Gastrocnemius medialis (tissue), 4 donors: ENCODE measurements at regions not wholly inside any gene's neighbourhood (a gene's known extent, or its start where the extent isn't known, plus 50 kb on each side); places are given as distances from the start of the nearest gene placed in this dataset.

Experiments used
- ATAC-seq, 2 donors: fragments of 150-250 bp; one replicate each; pipeline ENCODE4 v1.9.1; 2016
- DNase-seq, 2 donors: peaks; one replicate each; pipeline ENCODE4 v3.0.0-alpha.2; 2019
- H3K27ac ChIP-seq, 4 donors: fragments of 200-600 bp; sonication (generic); 1 replicate in 1 of 4; 2 replicates in 3 of 4; pipeline ENCODE4 v1.5.1; 2016 to 2018; ENCODE audit warnings: mild to moderate bottlenecking in 2 of 4, moderate library complexity in 1 of 4
- H3K27me3 ChIP-seq, 3 donors: fragments of 200-600 bp; sonication (generic) in 2 of 3; 1 replicate in 1 of 3; 2 replicates in 2 of 3; pipeline versions ENCODE4 v1.5.1 to v1.6.0; 2016 to 2019; ENCODE audit warnings: mild to moderate bottlenecking in 1 of 3, moderate library complexity in 1 of 3
- H3K36me3 ChIP-seq, 2 donors: fragments of 200-600 bp; sonication (generic) in 1 of 2; one replicate each; pipeline ENCODE4 v1.5.1; 2017 to 2018
- H3K4me1 ChIP-seq, 2 donors: fragments of 200-600 bp; sonication (generic) in 1 of 2; one replicate each; pipeline ENCODE4 v1.5.1; 2016 to 2017; ENCODE audit warnings: mild to moderate bottlenecking in 2 of 2
- H3K4me3 ChIP-seq, 4 donors: fragments of 200-600 bp; sonication (generic) in 3 of 4; 1 replicate in 1 of 4; 2 replicates in 3 of 4; pipeline ENCODE4 v1.5.1; 2016 to 2019; ENCODE audit warnings: mild to moderate bottlenecking in 2 of 4
- H3K9me3 ChIP-seq, 3 donors: fragments of 200-600 bp; sonication (generic) in 2 of 3; 1 replicate in 1 of 3; 2 replicates in 2 of 3; pipeline ENCODE4 v1.5.1; 2016 to 2019
- POLR2A ChIP-seq, 2 donors: fragments of 450-650 bp; IDR thresholded peaks; one replicate each; pipeline ENCODE4 v1.6.1; 2017; ENCODE audit warnings: antibody characterized with exemption in 2 of 2, mild to moderate bottlenecking in 2 of 2, moderate library complexity in 2 of 2
- in situ Hi-C, 4 donors: fragments of 200-750 bp; cut with MboI; loops; one replicate each; pipeline versions ENCODE4 v1.15.0 to v1.8.0; 2017; ENCODE audit warnings: low sequenced_read_pairs in 4 of 4
- intact Hi-C: fragments of 100-400 bp; cut with DNase I; formaldehyde crosslinking; loops from one replicate; pipeline ENCODE4 v1.15.1; 2023; ENCODE audit warnings: low total_unique reads
- TF ChIP-seq, protein P1 (sequence below), 5 experiments: fragments of 450-650 bp in 3 of 5; fragments of 200-600 bp in 2 of 5; sonication (generic) in 2 of 5; IDR thresholded peaks in 4 of 5; conservative IDR thresholded peaks in 1 of 5; 1 replicate in 4 of 5; 2 replicates in 1 of 5; pipeline ENCODE4 v1.5.1; 2016 to 2019; ENCODE audit warnings: antibody characterized with exemption in 5 of 5, mild to moderate bottlenecking in 3 of 5, moderate library complexity in 3 of 5

DNA sequence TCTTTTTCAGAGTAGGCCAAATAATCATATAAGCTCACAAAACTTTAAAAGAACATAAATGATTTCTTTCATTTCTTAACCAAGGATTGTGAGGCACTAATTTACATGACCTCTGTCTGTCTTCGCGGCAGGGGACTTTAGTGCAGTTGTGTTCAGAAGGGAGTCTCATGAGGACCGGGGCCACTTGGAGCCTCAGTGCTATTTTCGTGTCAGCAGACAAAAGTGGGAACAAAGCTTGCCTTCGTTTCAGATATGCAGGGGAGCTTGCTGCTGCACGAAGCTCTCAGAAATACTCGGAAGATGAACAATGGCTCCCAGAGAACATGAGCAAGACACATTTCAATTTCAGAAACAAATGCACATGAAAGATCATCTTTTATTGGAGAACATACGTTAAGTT, 497.0 kb downstream of the CDH26 start:
- ATAC-seq (no peak), DNase-seq (no peak)
- no peak overlapping the region for H3K27ac ChIP-seq
- no peaks in the 10 kb centered on the region for H3K4me1 ChIP-seq
- H3K4me3 ChIP-seq, result no peak overlapping the region
- intact Hi-C loops (no loop called here), in situ Hi-C loops (no loop called here)
- no peaks in the 10 kb centered on the region for H3K27me3 ChIP-seq
- H3K36me3 ChIP-seq, result no peaks in the 10 kb centered on the region
- TF ChIP-seq, protein P1, sequence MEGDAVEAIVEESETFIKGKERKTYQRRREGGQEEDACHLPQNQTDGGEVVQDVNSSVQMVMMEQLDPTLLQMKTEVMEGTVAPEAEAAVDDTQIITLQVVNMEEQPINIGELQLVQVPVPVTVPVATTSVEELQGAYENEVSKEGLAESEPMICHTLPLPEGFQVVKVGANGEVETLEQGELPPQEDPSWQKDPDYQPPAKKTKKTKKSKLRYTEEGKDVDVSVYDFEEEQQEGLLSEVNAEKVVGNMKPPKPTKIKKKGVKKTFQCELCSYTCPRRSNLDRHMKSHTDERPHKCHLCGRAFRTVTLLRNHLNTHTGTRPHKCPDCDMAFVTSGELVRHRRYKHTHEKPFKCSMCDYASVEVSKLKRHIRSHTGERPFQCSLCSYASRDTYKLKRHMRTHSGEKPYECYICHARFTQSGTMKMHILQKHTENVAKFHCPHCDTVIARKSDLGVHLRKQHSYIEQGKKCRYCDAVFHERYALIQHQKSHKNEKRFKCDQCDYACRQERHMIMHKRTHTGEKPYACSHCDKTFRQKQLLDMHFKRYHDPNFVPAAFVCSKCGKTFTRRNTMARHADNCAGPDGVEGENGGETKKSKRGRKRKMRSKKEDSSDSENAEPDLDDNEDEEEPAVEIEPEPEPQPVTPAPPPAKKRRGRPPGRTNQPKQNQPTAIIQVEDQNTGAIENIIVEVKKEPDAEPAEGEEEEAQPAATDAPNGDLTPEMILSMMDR (IDR thresholded peaks at IDR 0.05 in 4 of 5, conservative IDR thresholded peaks at IDR 0.05 in 1 of 5), result no peak
- no peak for TF ChIP-seq POLR2A (IDR thresholded peaks at IDR 0.05)
- no peaks in the 10 kb centered on the region for H3K9me3 ChIP-seq

DNA sequence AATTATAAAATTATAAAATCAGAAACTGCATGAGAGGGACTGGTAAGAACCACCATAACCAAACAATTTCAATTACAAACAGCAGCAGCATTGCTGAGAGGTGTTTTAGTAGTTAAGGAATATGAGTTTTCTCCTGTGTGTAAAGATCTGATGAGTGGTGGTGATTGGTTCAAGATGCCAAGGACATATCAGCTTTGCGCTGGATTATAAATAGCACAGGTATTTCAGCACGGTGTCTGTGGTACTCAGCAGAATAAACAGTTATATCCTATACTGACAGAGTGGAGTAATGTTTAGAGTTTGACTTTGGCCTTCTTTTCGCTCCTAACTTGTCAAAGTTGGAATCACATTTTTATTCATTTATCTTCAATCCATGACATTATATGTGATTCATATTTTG, 501.0 kb downstream of the CDH26 start:
- DNase-seq (no peak), ATAC-seq (no peak)
- no peaks in the 10 kb centered on the region for H3K9me3 ChIP-seq
- H3K27me3 ChIP-seq, result no peaks in the 10 kb centered on the region
- H3K36me3 ChIP-seq, result no peaks in the 10 kb centered on the region
- H3K4me1 ChIP-seq, result no peaks in the 10 kb centered on the region
- in situ Hi-C loops (no loop called here), intact Hi-C loops (loop anchor here (1.0 kb wide), 1 partner anchor 29 kb away; no protein-coding TSS in a partner anchor)
- TF ChIP-seq, protein P1 (IDR thresholded peaks at IDR 0.05 in 4 of 5, conservative IDR thresholded peaks at IDR 0.05 in 1 of 5), result no peak
- no peak for TF ChIP-seq POLR2A (IDR thresholded peaks at IDR 0.05)
- H3K4me3 ChIP-seq, result no peak overlapping the region
- H3K27ac ChIP-seq, result no peak overlapping the region

DNA sequence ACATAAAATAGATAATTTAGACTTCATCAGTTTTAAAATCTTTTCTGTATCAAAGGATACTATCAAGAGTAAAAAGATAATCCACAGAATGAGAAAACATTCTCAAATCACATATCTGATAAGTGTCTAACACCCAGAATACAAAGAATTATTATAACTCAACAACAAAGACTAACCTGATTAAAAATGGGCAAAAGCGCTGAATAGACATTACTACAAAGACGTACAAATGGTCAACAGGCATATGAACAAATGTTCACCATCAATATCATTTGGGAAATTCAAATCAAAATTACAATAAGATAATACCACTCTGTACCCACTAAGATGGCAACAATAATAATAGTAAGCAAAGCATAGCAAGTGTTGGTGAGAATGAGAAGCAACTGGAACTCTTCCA, 503.8 kb downstream of the CDH26 start:
- in situ Hi-C loops, result no loop called here
- intact Hi-C loops, result loop anchor here (10.0 kb wide), 1 partner anchor 77 kb away; no protein-coding TSS in a partner anchor
- TF ChIP-seq POLR2A (IDR thresholded peaks at IDR 0.05), result no peak
- TF ChIP-seq, protein P1 (IDR thresholded peaks at IDR 0.05 in 4 of 5, conservative IDR thresholded peaks at IDR 0.05 in 1 of 5), result no peak
- Histone ChIP-seq H3K27ac (no peak overlapping the region), H3K36me3 (no peaks in the 10 kb centered on the region), H3K4me3 (no peak overlapping the region), H3K4me1 (no peaks in the 10 kb centered on the region), H3K27me3 (no peaks in the 10 kb centered on the region), H3K9me3 (no peaks in the 10 kb centered on the region)
- no peak for DNase-seq
- ATAC-seq, result no peak

DNA sequence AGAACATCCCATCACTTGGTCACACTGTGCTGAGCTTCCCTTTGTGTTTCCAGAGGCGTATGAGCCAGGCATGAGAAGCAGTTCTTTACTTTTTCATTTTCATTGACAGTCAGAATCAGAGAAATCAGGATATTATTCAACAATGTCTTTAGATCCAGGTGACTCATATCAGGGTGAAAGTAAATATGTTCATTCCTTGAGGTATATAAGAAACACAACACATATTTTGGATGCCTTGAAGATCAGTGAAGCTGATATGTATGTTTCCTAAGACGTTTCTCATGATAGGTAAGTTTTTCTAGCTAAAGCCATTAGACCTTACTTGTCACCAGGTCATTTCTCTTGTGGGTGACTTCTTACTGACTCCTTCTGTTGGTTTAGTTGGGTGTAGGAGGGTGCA, 505.6 kb downstream of the CDH26 start:
- in situ Hi-C loops, result no loop called here
- ATAC-seq, result no peak
- intact Hi-C loops, result loop anchor here (10.0 kb wide), 1 partner anchor 79 kb away; no protein-coding TSS in a partner anchor

More for the DNA sequence above, 505.6 kb downstream of the CDH26 start:
- Histone ChIP-seq H3K36me3 (no peaks in the 10 kb centered on the region), H3K9me3 (no peaks in the 10 kb centered on the region), H3K27ac (no peak overlapping the region), H3K27me3 (no peaks in the 10 kb centered on the region), H3K4me1 (no peaks in the 10 kb centered on the region), H3K4me3 (no peak overlapping the region)
- DNase-seq, result no peak
- no peak for TF ChIP-seq POLR2A (IDR thresholded peaks at IDR 0.05)
- TF ChIP-seq, protein P1 (IDR thresholded peaks at IDR 0.05 in 4 of 5, conservative IDR thresholded peaks at IDR 0.05 in 1 of 5), result no peak
